HepG2 (cell line): ENCODE measurements at regions not wholly inside any gene's neighbourhood (a gene's known extent, or its start where the extent isn't known, plus 50 kb on each side); places are given as distances from the start of the nearest gene placed in this dataset.

Experiments
- ATAC-seq: fragments of 200-7000 bp; cut with Tn5 transposase; 3 replicates; pipeline ENCODE4 v1.9.1; 2020; ENCODE audit warnings: mild to moderate bottlenecking, moderate library complexity
- BruUV-seq: library from RNA; stranded (reverse); fragments of 400-500 nt; replicated peaks from 2 replicates; lab custom pipeline; 2021; lab: Mats Ljungman, UMichigan
- CTCF ChIA-PET: fragments of 300-600 bp; formaldehyde crosslinking; extraction: SDS; loops from one replicate; lab custom pipeline; 2021; ENCODE audit warnings: low total read pairs, inconsistent platforms, low intra/inter-chr PET ratio; lab: Yijun Ruan, JAX
- POLR2A ChIA-PET: fragments of 350-600 bp; sonication (Branson Sonifier 250); formaldehyde crosslinking; loops from one replicate; lab custom pipeline; 2020; ENCODE audit warnings: antibody characterized with exemption, inconsistent platforms; lab: Yijun Ruan, JAX
- DNase-seq: peaks from one replicate; pipeline ENCODE4 v3.0.0-alpha.2; 2015; ENCODE audit warnings: low spot score
- FAIRE-seq: peaks from 3 replicates; lab custom pipeline; 2011; peaks lifted over from hg19 to GRCh38; lab: Jason Lieb, UNC
- H2AFZ ChIP-seq: one replicate; pipeline ENCODE4 v1.6.1; 2011; ENCODE audit warnings: low read length, inconsistent platforms
- H3K27ac ChIP-seq: fragments of 300-600 bp; 3 replicates; pipeline ENCODE4 v1.8.0; 2011; ENCODE audit warnings: mixed run types, mild to moderate bottlenecking, mixed read lengths, low read length, inconsistent platforms; ENCODE audit not compliant: insufficient read depth; ENCODE audit errors: extremely low read length
- H3K27me3 ChIP-seq, 2 experiments: fragments of 200-600 bp in 1 of 2; 2 replicates in 1 of 2; 3 replicates in 1 of 2; pipeline versions ENCODE4 v1.6.0 to v1.8.0; 2011; ENCODE audit warnings: low read length in 2 of 2, mild to moderate bottlenecking in 2 of 2, moderate library complexity in 2 of 2, inconsistent platforms in 1 of 2; ENCODE audit not compliant: insufficient read depth in 2 of 2, control insufficient read depth in 1 of 2
- H3K36me3 ChIP-seq, 2 experiments: fragments of 200-600 bp in 1 of 2; replicated peaks in 1 of 2; 2 replicates in 1 of 2; 3 replicates in 1 of 2; pipeline versions ENCODE4 v1.5.1 to v1.8.0; 2011; ENCODE audit warnings: low read length in 2 of 2, inconsistent platforms in 1 of 2; ENCODE audit not compliant: insufficient read depth in 2 of 2, control insufficient read depth in 1 of 2
- H3K4me1 ChIP-seq: 2 replicates; pipeline ENCODE4 v1.5.1; 2012; ENCODE audit warnings: low read length, inconsistent platforms; ENCODE audit not compliant: insufficient read depth
- H3K4me2 ChIP-seq: 2 replicates; pipeline ENCODE4 v1.6.0; 2011; ENCODE audit warnings: low read depth, low read length, inconsistent platforms
- H3K4me3 ChIP-seq, 3 experiments: fragments of 200-600 bp in 1 of 3; sonication (generic), shearing (Covaris generic) in 1 of 3; replicated peaks in 1 of 3; 2 replicates each; pipeline ENCODE4 v1.5.1; 2011 to 2016; ENCODE audit warnings: low read length in 3 of 3, inconsistent platforms in 2 of 3, low read depth in 2 of 3, mild to moderate bottlenecking in 2 of 3, control low read depth in 1 of 3, mixed read lengths in 1 of 3; ENCODE audit not compliant: insufficient read depth in 1 of 3
- H3K79me2 ChIP-seq: one replicate; pipeline ENCODE4 v1.6.1; 2011; ENCODE audit warnings: low read length, inconsistent platforms; ENCODE audit not compliant: insufficient read depth
- H3K9ac ChIP-seq: 2 replicates; pipeline ENCODE4 v1.6.0; 2011; ENCODE audit warnings: mild to moderate bottlenecking, low read depth, low read length, inconsistent platforms; ENCODE audit not compliant: insufficient read depth
- H3K9me3 ChIP-seq: 2 replicates; pipeline ENCODE4 v1.5.1; 2012; ENCODE audit warnings: mild to moderate bottlenecking, low read length
- H4K20me1 ChIP-seq: 2 replicates; pipeline ENCODE4 v1.6.0; 2011; ENCODE audit warnings: inconsistent platforms, mild to moderate bottlenecking, low read length, moderate library complexity; ENCODE audit not compliant: insufficient read depth
- CEBPG ChIP-seq: IDR thresholded peaks from 2 replicates; pipeline ENCODE4 v1.6.1; 2016
- EED ChIP-seq: sonication (generic); formaldehyde crosslinking; IDR thresholded peaks from 2 replicates; pipeline ENCODE4 v1.5.0; 2020; ENCODE audit warnings: mild to moderate bottlenecking, missing genetic modification reagents
- HMG20A ChIP-seq: IDR thresholded peaks from 2 replicates; pipeline ENCODE4 v1.6.1; 2016; ENCODE audit warnings: borderline replicate concordance
- HNRNPL ChIP-seq: fragments of 200-400 bp; formaldehyde crosslinking; IDR thresholded peaks from 2 replicates; pipeline ENCODE4 v1.6.1; 2017; ENCODE audit warnings: mild to moderate bottlenecking, low read depth, low read length
- KDM5A ChIP-seq: fragments of 200-600 bp; sonication (generic); IDR thresholded peaks from 2 replicates; pipeline ENCODE4 v1.7.0; 2018; ENCODE audit warnings: antibody characterized with exemption, mild to moderate bottlenecking, low read length, borderline replicate concordance
- MBD4 ChIP-seq: IDR thresholded peaks from 2 replicates; pipeline ENCODE4 v1.6.1; 2012; ENCODE audit warnings: low read length, inconsistent platforms, borderline replicate concordance
- MXD3 ChIP-seq: IDR thresholded peaks from 2 replicates; pipeline ENCODE4 v1.6.1; 2016; ENCODE audit warnings: mild to moderate bottlenecking, missing biosample characterization, missing genetic modification reagents
- NR0B2 ChIP-seq: sonication (generic); formaldehyde crosslinking; IDR thresholded peaks from 2 replicates; pipeline ENCODE4 v1.4.0; 2020; ENCODE audit warnings: mild to moderate bottlenecking, missing genetic modification reagents
- PPARG ChIP-seq: conservative IDR thresholded peaks from 2 replicates; pipeline ENCODE4 v1.6.1; 2016; ENCODE audit warnings: missing biosample characterization, missing genetic modification reagents
- ZBTB2 ChIP-seq: sonication (generic); formaldehyde crosslinking; IDR thresholded peaks from 2 replicates; pipeline ENCODE4 v1.8.0; 2022; ENCODE audit warnings: low read depth, missing genetic modification reagents
- ZNF136 ChIP-seq: sonication (generic); formaldehyde crosslinking; IDR thresholded peaks from 2 replicates; pipeline ENCODE4 v1.8.1; 2022; ENCODE audit warnings: low read depth, mild to moderate bottlenecking, moderate library complexity, missing genetic modification reagents
- ZNF142 ChIP-seq: sonication (generic); formaldehyde crosslinking; IDR thresholded peaks from 2 replicates; pipeline ENCODE4 v1.4.0; 2020; ENCODE audit warnings: missing genetic modification reagents
- ZNF33B ChIP-seq: sonication (generic); formaldehyde crosslinking; IDR thresholded peaks from 2 replicates; pipeline ENCODE4 v1.5.1; 2020; ENCODE audit warnings: mild to moderate bottlenecking, missing genetic modification reagents
- ZNF383 ChIP-seq: sonication (generic); formaldehyde crosslinking; IDR thresholded peaks from 2 replicates; pipeline ENCODE4 v1.4.0; 2020; ENCODE audit warnings: missing genetic modification reagents, mild to moderate bottlenecking, borderline replicate concordance
- ZSCAN5A ChIP-seq: sonication (generic); formaldehyde crosslinking; IDR thresholded peaks from 2 replicates; pipeline ENCODE4 v1.8.0; 2022; ENCODE audit warnings: mild to moderate bottlenecking, missing genetic modification reagents, borderline replicate concordance
- WGBS: methylation state at CpG from one replicate; pipeline ENCODE4 v1.1.6; 2017; ENCODE audit warnings: low lambda C conversion rate; 5-methylcytosine and 5-hydroxymethylcytosine counted together
- in situ Hi-C: cut with HindIII; loops from 2 replicates; pipeline ENCODE4 v1.10.0; 2017; ENCODE audit warnings: low pct_unique_long_range_greater_than_20kb; ENCODE audit not compliant: extremely low pct_ligation_motif_present
- intact Hi-C: fragments of 100-400 bp; cut with micrococcal nuclease; formaldehyde crosslinking; loops from one replicate; pipeline ENCODE4 v1.10.0; 2022; ENCODE audit not compliant: unreplicated experiment

DNA sequence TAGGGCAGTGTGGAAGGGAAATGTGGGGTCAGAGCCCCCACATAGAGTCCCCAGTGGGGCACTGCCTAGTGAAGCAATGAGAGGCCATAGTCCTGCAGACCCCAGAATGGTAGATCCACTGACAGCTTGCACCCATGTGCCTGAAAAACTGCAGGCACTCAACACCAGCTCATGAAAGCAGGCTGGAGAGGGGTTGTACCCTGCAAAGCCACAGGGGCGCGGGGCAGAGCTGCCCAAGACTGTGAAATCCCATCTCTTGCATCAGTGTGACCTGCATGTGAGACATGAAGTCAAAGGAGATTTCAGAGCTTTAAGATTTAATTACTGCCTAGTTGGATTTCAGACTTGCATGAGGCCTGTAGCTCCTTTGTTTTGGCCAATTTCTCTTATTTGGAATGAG is 224.0 kb downstream of the TXNL1 start (continued):
- TF ChIP-seq ZSCAN5A (no peak), HNRNPL (no peak), ZNF33B (CRISPR knock-in tag) (no peak), ZNF142 (no peak), MXD3 (CRISPR knock-in tag) (no peak)

GRCh38 chr18:56413862-56414261 is 224.5 kb downstream of the TXNL1 start:
- H3K27ac ChIP-seq: no peak overlapping the region
- WGBS: 10% methylated on average over 3 of the region's 3 CpGs
- H3K36me3 ChIP-seq: no peaks in the 10 kb centered on the region
- no peak for ATAC-seq
- no peak for DNase-seq
- FAIRE-seq: no peak
- no peaks in the 10 kb centered on the region for H4K20me1 ChIP-seq
- no peaks in the 10 kb centered on the region for H3K4me1 ChIP-seq
- intact Hi-C loops (no loop called here), in situ Hi-C loops (no loop called here)
- POLR2A ChIA-PET: no interaction called here
- H3K27me3 ChIP-seq: no peaks in the 10 kb centered on the region
- no peak overlapping the region for H2AFZ ChIP-seq
- H3K4me2 ChIP-seq: no peak overlapping the region
- H3K4me3 ChIP-seq: no peak overlapping the region
- no peak overlapping the region for H3K9ac ChIP-seq
- CTCF ChIA-PET: no interaction called here
- BruUV-seq: no TSS peak
- H3K79me2 ChIP-seq: no peaks in the 10 kb centered on the region
- H3K9me3 ChIP-seq: no peaks in the 10 kb centered on the region
- TF ChIP-seq CEBPG (CRISPR knock-in tag) (no peak), ZNF136 (CRISPR knock-in tag) (no peak), ZBTB2 (no peak), KDM5A (no peak), HMG20A (CRISPR knock-in tag) (no peak), MBD4 (no peak), NR0B2 (CRISPR knock-in tag) (no peak), EED (no peak), ZNF383 (no peak), PPARG (CRISPR knock-in tag) (no peak)
